ENCODE measurements at regions not wholly inside any gene's neighbourhood (a gene's known extent, or its start where the extent isn't known, plus 50 kb on each side); places are given as distances from the start of the nearest gene placed in this dataset.

GRCh38 chr6:134437376-134437775 is 119.5 kb upstream of the SGK1 start:
- no peak for DNase-seq

GRCh38 chr6:134436950-134437349 is 119.0 kb upstream of the SGK1 start:
- DNase-seq = no peak
- no peaks in the 10 kb centered on the region for H3K9me3 ChIP-seq
- peak overlapping the region in 1 of 8 donors; percentile 21 for H3K4me3 ChIP-seq
- intact Hi-C loops (cut with DNase I; ENCODE audit: low total_unique reads) = no loop called here
- H3K36me3 ChIP-seq = no peaks in the 10 kb centered on the region
- TF ChIP-seq CTCF (IDR thresholded peaks at IDR 0.05 in 8 of 11, conservative IDR thresholded peaks at IDR 0.05 in 3 of 11) (no peak), POLR2A (IDR thresholded peaks at IDR 0.05) (no peak), POLR2AphosphoS5 (IDR thresholded peaks at IDR 0.05) (no peak)
- WGBS, 5 donors = 0 to 68% (median 27%) methylated on average over 1 of the region's 1 CpG
- H3K27me3 ChIP-seq (replicated peaks in 1 of 7) = no peaks in the 10 kb centered on the region
- peaks cover 0 to 21% (median 13%) of the 10 kb centered on the region in 6 donors for H3K4me1 ChIP-seq
- peak overlapping the region in 5 of 8 donors; percentile 16 to 74 (median 34) for H3K27ac ChIP-seq

More at GRCh38 chr6:134437376-134437775, 119.5 kb upstream of the SGK1 start:
- Histone ChIP-seq H3K27me3 (replicated peaks in 1 of 7) (no peaks in the 10 kb centered on the region), H3K4me1 (peaks cover 0 to 21% (median 13%) of the 10 kb centered on the region in 6 donors), H3K9me3 (no peaks in the 10 kb centered on the region), H3K4me3 (peak overlapping the region in 1 of 8 donors; percentile 21), H3K36me3 (no peaks in the 10 kb centered on the region), H3K27ac (peak overlapping the region in 5 of 8 donors; percentile 16 to 74 (median 34))
- intact Hi-C loops (cut with DNase I; ENCODE audit: low total_unique reads) = no loop called here
- peak in 1 of 11 experiments; percentile 13 for TF ChIP-seq CTCF (IDR thresholded peaks at IDR 0.05 in 8 of 11, conservative IDR thresholded peaks at IDR 0.05 in 3 of 11)
- TF ChIP-seq POLR2A (IDR thresholded peaks at IDR 0.05) = no peak
- TF ChIP-seq POLR2AphosphoS5 (IDR thresholded peaks at IDR 0.05) = no peak
- 43 to 57% (median 49%) methylated on average over 4 of the region's 4 CpGs for WGBS, 5 donors

- no peak for TF ChIP-seq POLR2A (IDR thresholded peaks at IDR 0.05)
- TF ChIP-seq POLR2AphosphoS5 (IDR thresholded peaks at IDR 0.05) = no peak
- TF ChIP-seq CTCF (IDR thresholded peaks at IDR 0.05 in 8 of 11, conservative IDR thresholded peaks at IDR 0.05 in 3 of 11) = no peak
- H3K36me3 ChIP-seq = no peaks in the 10 kb centered on the region
- no peaks in the 10 kb centered on the region for H3K27me3 ChIP-seq (replicated peaks in 1 of 7)
- H3K27ac ChIP-seq = peak overlapping the region in 3 of 8 donors; percentile 30 to 74 (median 70)
- no peaks in the 10 kb centered on the region for H3K9me3 ChIP-seq
- intact Hi-C loops (cut with DNase I; ENCODE audit: low total_unique reads) = no loop called here
- WGBS, 5 donors = 49 to 74% (median 65%) methylated on average over 9 of the region's 9 CpGs
- H3K4me1 ChIP-seq = peaks cover 0 to 21% (median 13%) of the 10 kb centered on the region in 6 donors
- DNase-seq = no peak
- H3K4me3 ChIP-seq = peak overlapping the region in 1 of 8 donors; percentile 39
Observed at GRCh38 chr6:134436281-134436815, 118.4 kb upstream of the SGK1 start.

GRCh38 chr6:134435814-134436280 is 117.9 kb upstream of the SGK1 start:
- no peaks in the 10 kb centered on the region for H3K36me3 ChIP-seq
- no peaks in the 10 kb centered on the region for H3K9me3 ChIP-seq
- peak overlapping the region in 2 of 8 donors; percentile 70 to 74 for H3K27ac ChIP-seq
- TF ChIP-seq POLR2A (IDR thresholded peaks at IDR 0.05) (no peak), POLR2AphosphoS5 (IDR thresholded peaks at IDR 0.05) (no peak), CTCF (IDR thresholded peaks at IDR 0.05 in 8 of 11, conservative IDR thresholded peaks at IDR 0.05 in 3 of 11) (no peak)
- intact Hi-C loops (cut with DNase I; ENCODE audit: low total_unique reads) = no loop called here
- peaks cover 0 to 21% (median 13%) of the 10 kb centered on the region in 6 donors for H3K4me1 ChIP-seq
- H3K4me3 ChIP-seq = peak overlapping the region in 1 of 8 donors; percentile 39
- no peak for DNase-seq
- WGBS, 5 donors = 42 to 72% (median 50%) methylated on average over 3 of the region's 3 CpGs
- no peaks in the 10 kb centered on the region for H3K27me3 ChIP-seq (replicated peaks in 1 of 7)

All from spleen (tissue), 11 donors.